Gastrocnemius medialis (tissue), 4 donors: ENCODE measurements at regions not wholly inside any gene's neighbourhood (a gene's known extent, or its start where the extent isn't known, plus 50 kb on each side); places are given as distances from the start of the nearest gene placed in this dataset.

Experiments
- ATAC-seq, 2 donors: fragments of 150-250 bp; one replicate each; pipeline ENCODE4 v1.9.1; 2016
- DNase-seq, 2 donors: peaks; one replicate each; pipeline ENCODE4 v3.0.0-alpha.2; 2019
- H3K27ac ChIP-seq, 4 donors: fragments of 200-600 bp; sonication (generic); 1 replicate in 1 of 4; 2 replicates in 3 of 4; pipeline ENCODE4 v1.5.1; 2016 to 2018; ENCODE audit warnings: mild to moderate bottlenecking in 2 of 4, moderate library complexity in 1 of 4
- H3K27me3 ChIP-seq, 3 donors: fragments of 200-600 bp; sonication (generic) in 2 of 3; 1 replicate in 1 of 3; 2 replicates in 2 of 3; pipeline versions ENCODE4 v1.5.1 to v1.6.0; 2016 to 2019; ENCODE audit warnings: mild to moderate bottlenecking in 1 of 3, moderate library complexity in 1 of 3
- H3K36me3 ChIP-seq, 2 donors: fragments of 200-600 bp; sonication (generic) in 1 of 2; one replicate each; pipeline ENCODE4 v1.5.1; 2017 to 2018
- H3K4me1 ChIP-seq, 2 donors: fragments of 200-600 bp; sonication (generic) in 1 of 2; one replicate each; pipeline ENCODE4 v1.5.1; 2016 to 2017; ENCODE audit warnings: mild to moderate bottlenecking in 2 of 2
- H3K4me3 ChIP-seq, 4 donors: fragments of 200-600 bp; sonication (generic) in 3 of 4; 1 replicate in 1 of 4; 2 replicates in 3 of 4; pipeline ENCODE4 v1.5.1; 2016 to 2019; ENCODE audit warnings: mild to moderate bottlenecking in 2 of 4
- H3K9me3 ChIP-seq, 3 donors: fragments of 200-600 bp; sonication (generic) in 2 of 3; 1 replicate in 1 of 3; 2 replicates in 2 of 3; pipeline ENCODE4 v1.5.1; 2016 to 2019
- POLR2A ChIP-seq, 2 donors: fragments of 450-650 bp; IDR thresholded peaks; one replicate each; pipeline ENCODE4 v1.6.1; 2017; ENCODE audit warnings: antibody characterized with exemption in 2 of 2, mild to moderate bottlenecking in 2 of 2, moderate library complexity in 2 of 2
- in situ Hi-C, 4 donors: fragments of 200-750 bp; cut with MboI; loops; one replicate each; pipeline versions ENCODE4 v1.15.0 to v1.8.0; 2017; ENCODE audit warnings: low sequenced_read_pairs in 4 of 4
- intact Hi-C: fragments of 100-400 bp; cut with DNase I; formaldehyde crosslinking; loops from one replicate; pipeline ENCODE4 v1.15.1; 2023; ENCODE audit warnings: low total_unique reads
- TF ChIP-seq, protein P1 (sequence below), 5 experiments: fragments of 450-650 bp in 3 of 5; fragments of 200-600 bp in 2 of 5; sonication (generic) in 2 of 5; IDR thresholded peaks in 4 of 5; conservative IDR thresholded peaks in 1 of 5; 1 replicate in 4 of 5; 2 replicates in 1 of 5; pipeline ENCODE4 v1.5.1; 2016 to 2019; ENCODE audit warnings: antibody characterized with exemption in 5 of 5, mild to moderate bottlenecking in 3 of 5, moderate library complexity in 3 of 5

DNA sequence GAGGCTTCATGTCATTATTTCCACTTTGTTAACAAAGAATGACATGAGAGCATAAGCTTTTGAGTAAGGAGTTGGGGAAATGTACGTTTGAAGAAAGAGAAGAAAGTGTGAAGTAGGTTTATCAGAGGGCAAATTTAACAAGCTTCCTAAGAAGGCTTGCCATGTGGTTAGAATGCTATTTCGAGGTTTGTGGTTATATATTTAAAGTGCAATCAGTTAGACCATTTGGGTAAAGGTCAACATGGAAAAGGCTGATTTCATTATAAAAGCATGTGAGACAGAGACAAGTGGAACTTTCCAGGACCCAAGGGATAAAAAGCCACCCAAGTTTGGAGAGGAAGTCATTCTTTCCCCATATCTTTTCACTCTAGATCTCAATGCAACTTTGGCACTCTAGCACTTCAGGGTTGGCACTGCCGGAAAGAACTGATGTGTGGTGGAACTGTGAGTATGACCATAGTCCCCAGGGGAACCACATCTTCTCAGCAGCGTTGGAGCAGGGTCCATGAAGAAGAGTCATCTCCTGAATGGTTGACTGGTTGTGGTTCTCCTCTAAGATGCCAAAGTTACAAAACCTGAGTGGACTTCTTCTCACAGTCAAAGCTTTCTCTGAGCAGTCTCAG, 529.9 kb downstream of the MID1IP1 start:
- TF ChIP-seq, protein P1, sequence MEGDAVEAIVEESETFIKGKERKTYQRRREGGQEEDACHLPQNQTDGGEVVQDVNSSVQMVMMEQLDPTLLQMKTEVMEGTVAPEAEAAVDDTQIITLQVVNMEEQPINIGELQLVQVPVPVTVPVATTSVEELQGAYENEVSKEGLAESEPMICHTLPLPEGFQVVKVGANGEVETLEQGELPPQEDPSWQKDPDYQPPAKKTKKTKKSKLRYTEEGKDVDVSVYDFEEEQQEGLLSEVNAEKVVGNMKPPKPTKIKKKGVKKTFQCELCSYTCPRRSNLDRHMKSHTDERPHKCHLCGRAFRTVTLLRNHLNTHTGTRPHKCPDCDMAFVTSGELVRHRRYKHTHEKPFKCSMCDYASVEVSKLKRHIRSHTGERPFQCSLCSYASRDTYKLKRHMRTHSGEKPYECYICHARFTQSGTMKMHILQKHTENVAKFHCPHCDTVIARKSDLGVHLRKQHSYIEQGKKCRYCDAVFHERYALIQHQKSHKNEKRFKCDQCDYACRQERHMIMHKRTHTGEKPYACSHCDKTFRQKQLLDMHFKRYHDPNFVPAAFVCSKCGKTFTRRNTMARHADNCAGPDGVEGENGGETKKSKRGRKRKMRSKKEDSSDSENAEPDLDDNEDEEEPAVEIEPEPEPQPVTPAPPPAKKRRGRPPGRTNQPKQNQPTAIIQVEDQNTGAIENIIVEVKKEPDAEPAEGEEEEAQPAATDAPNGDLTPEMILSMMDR (IDR thresholded peaks at IDR 0.05 in 4 of 5, conservative IDR thresholded peaks at IDR 0.05 in 1 of 5), result no peak
- TF ChIP-seq POLR2A (IDR thresholded peaks at IDR 0.05), result no peak
- ATAC-seq (no peak), DNase-seq (no peak)
- Histone ChIP-seq H3K9me3 (no peaks in the 10 kb centered on the region), H3K27ac (no peak overlapping the region), H3K4me3 (no peak overlapping the region), H3K27me3 (no peaks in the 10 kb centered on the region), H3K4me1 (peaks cover 9 to 11% of the 10 kb centered on the region in 2 donors), H3K36me3 (no peaks in the 10 kb centered on the region)
- in situ Hi-C loops, result no loop called here
- intact Hi-C loops, result no loop called here

DNA sequence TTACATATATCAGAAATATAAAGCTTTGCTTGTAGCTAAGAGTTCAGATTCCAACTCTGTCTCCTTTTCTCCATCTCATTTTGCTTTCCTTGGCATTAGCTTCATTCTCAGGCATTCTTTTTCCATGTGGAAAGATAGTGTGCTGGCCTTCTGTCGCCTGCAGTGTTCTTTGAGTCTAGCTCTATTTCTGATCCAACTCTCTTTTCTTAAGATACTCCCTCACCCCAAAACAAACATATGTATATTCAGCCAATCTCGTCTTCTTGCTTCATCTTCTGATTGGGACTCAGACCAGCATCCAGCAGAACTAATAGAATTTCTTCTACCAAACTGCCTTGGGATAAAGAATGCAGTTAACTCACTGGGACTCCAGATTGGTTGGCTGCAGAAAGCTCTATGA, 532.2 kb downstream of the MID1IP1 start:
- Histone ChIP-seq H3K9me3 (no peaks in the 10 kb centered on the region), H3K4me3 (no peak overlapping the region), H3K27ac (no peak overlapping the region), H3K4me1 (peaks cover 19 to 31% of the 10 kb centered on the region in 2 donors), H3K27me3 (no peaks in the 10 kb centered on the region), H3K36me3 (no peaks in the 10 kb centered on the region)
- ATAC-seq, result no peak
- TF ChIP-seq POLR2A (IDR thresholded peaks at IDR 0.05), result no peak
- no peak for DNase-seq
- in situ Hi-C loops, result no loop called here
- intact Hi-C loops, result no loop called here

DNA sequence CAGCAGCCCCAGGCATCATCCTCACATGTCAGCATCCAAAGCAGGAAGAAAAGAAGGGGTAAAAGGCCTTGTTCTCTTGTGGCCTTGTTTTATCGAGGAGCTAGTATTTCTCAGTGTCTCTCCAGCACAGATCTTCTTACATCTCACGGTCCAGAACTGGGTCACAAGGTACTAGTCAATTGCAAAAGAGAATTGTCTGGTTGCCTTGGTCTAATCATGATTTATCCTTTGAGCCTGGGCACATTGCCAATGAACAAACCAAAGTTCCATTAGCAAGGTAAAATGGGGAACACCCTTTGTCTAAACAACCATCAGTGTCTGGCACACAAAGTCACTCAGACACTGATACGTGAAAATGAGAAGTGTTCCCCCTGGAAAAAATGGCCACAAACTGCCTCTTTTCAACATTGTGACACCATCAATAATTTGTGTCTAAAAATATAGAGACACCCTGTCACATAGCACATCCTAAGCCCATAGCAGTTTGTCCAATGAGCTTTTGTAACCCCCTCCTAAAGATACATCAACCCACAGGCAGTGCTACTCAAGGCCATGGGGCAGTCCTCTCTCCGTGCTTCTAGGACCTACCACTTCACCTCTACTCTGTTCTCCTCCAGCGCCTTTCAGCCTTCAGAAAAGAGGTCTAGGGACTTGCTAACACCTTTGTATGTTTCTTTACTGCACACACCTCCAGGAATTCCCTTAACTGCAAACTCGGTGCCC, 534.4 kb downstream of the MID1IP1 start:
- H3K27me3 ChIP-seq, result no peaks in the 10 kb centered on the region
- TF ChIP-seq POLR2A (IDR thresholded peaks at IDR 0.05), result no peak
- TF ChIP-seq, protein P1 (IDR thresholded peaks at IDR 0.05 in 4 of 5, conservative IDR thresholded peaks at IDR 0.05 in 1 of 5), result no peak
- H3K9me3 ChIP-seq, result no peaks in the 10 kb centered on the region
- H3K4me1 ChIP-seq, result peaks cover 19 to 31% of the 10 kb centered on the region in 2 donors
- DNase-seq (peak in 1 of 2 donors; percentile 17), ATAC-seq (peak; percentile 59 to 74)
- peak overlapping the region; percentile 66 to 87 (median 78) for H3K27ac ChIP-seq
- intact Hi-C loops (no loop called here), in situ Hi-C loops (no loop called here)
- no peak overlapping the region for H3K4me3 ChIP-seq
- H3K36me3 ChIP-seq, result no peaks in the 10 kb centered on the region

DNA sequence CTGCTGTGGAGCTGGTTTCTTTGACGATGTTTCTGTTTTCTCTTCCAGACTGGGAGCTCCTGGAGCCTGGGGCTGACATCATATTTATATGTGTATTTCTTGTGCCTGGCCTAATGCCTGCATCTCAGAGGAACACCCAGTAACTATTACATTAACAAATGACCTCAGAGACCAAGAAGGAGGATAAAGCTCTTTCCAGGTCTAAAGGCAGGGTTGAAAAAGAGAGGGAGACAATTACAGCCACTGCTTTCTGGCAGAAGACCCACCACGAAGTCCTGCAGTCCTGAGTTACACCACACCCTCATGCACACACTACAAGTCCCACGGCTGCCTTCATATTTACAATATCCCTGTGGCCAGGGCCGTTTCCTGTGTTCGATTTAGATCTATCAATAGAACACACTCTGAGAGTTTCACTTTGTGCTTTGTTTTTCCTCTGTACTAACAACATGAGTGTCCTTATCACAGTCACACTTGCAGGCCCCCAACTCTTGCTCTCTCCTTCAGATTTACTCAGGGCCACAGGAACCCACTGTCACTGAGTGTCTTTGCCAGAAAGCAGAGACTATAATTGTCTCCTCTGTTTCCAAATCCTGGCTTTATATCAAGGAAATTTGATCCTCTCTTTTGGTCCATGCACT, 535.5 kb downstream of the MID1IP1 start:
- peak overlapping the region; percentile 66 to 87 (median 78) for H3K27ac ChIP-seq
- H3K27me3 ChIP-seq, result no peaks in the 10 kb centered on the region
- H3K9me3 ChIP-seq, result no peaks in the 10 kb centered on the region
- H3K4me1 ChIP-seq, result peaks cover 19 to 31% of the 10 kb centered on the region in 2 donors
- peak; percentile 49 to 51 for DNase-seq
- peak overlapping the region in 1 of 4 donors; percentile 11 for H3K4me3 ChIP-seq
- intact Hi-C loops, result no loop called here
- ATAC-seq, result peak; percentile 83 to 86
- TF ChIP-seq POLR2A (IDR thresholded peaks at IDR 0.05), result no peak
- TF ChIP-seq, protein P1 (IDR thresholded peaks at IDR 0.05 in 4 of 5, conservative IDR thresholded peaks at IDR 0.05 in 1 of 5), result no peak
- H3K36me3 ChIP-seq, result no peaks in the 10 kb centered on the region
- in situ Hi-C loops, result no loop called here

DNA sequence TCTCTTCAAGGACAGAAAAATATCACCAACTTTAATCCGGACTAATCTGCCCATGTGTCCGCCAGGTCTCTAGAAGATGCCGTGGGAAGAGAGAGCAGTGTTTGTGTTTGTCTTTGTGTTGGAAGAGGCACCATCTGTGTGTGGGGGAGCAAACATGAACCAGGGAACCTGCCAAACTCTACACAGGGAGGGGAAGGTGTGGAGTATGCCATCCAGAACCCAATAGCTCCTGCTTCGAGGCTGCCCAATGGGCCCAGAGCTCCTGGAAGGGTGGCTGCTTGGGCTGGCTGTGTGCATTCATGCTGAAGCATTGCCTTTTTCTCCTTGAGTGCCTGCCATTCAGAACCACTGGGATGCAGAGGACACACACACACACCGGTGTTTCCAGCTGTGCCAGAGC, 536.2 kb downstream of the MID1IP1 start:
- H3K27ac ChIP-seq, result peak overlapping the region; percentile 66 to 87 (median 78)

More for the DNA sequence above, 536.2 kb downstream of the MID1IP1 start:
- in situ Hi-C loops (no loop called here), intact Hi-C loops (no loop called here)
- Histone ChIP-seq H3K36me3 (no peaks in the 10 kb centered on the region), H3K4me1 (peaks cover 19 to 31% of the 10 kb centered on the region in 2 donors), H3K27me3 (no peaks in the 10 kb centered on the region), H3K4me3 (no peak overlapping the region), H3K9me3 (no peaks in the 10 kb centered on the region)
- ATAC-seq (no peak), DNase-seq (no peak)
- TF ChIP-seq POLR2A (IDR thresholded peaks at IDR 0.05), result no peak
- TF ChIP-seq, protein P1 (IDR thresholded peaks at IDR 0.05 in 4 of 5, conservative IDR thresholded peaks at IDR 0.05 in 1 of 5), result no peak
